ENCODE measurements at regions not wholly inside any gene's neighbourhood (a gene's known extent, or its start where the extent isn't known, plus 50 kb on each side); places are given as distances from the start of the nearest gene placed in this dataset.

- TF ChIP-seq, protein P1, sequence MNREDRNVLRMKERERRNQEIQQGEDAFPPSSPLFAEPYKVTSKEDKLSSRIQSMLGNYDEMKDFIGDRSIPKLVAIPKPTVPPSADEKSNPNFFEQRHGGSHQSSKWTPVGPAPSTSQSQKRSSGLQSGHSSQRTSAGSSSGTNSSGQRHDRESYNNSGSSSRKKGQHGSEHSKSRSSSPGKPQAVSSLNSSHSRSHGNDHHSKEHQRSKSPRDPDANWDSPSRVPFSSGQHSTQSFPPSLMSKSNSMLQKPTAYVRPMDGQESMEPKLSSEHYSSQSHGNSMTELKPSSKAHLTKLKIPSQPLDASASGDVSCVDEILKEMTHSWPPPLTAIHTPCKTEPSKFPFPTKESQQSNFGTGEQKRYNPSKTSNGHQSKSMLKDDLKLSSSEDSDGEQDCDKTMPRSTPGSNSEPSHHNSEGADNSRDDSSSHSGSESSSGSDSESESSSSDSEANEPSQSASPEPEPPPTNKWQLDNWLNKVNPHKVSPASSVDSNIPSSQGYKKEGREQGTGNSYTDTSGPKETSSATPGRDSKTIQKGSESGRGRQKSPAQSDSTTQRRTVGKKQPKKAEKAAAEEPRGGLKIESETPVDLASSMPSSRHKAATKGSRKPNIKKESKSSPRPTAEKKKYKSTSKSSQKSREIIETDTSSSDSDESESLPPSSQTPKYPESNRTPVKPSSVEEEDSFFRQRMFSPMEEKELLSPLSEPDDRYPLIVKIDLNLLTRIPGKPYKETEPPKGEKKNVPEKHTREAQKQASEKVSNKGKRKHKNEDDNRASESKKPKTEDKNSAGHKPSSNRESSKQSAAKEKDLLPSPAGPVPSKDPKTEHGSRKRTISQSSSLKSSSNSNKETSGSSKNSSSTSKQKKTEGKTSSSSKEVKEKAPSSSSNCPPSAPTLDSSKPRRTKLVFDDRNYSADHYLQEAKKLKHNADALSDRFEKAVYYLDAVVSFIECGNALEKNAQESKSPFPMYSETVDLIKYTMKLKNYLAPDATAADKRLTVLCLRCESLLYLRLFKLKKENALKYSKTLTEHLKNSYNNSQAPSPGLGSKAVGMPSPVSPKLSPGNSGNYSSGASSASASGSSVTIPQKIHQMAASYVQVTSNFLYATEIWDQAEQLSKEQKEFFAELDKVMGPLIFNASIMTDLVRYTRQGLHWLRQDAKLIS (CRISPR knock-in tag; IDR thresholded peaks at IDR 0.05; ENCODE audit: borderline replicate concordance), result no peak
- TF ChIP-seq ZNF263 (CRISPR knock-in tag; IDR thresholded peaks at IDR 0.05; ENCODE audit: low read depth), result no peak
- no peak for TF ChIP-seq ELF4 (CRISPR knock-in tag; IDR thresholded peaks at IDR 0.05; ENCODE audit: low read depth)
Observed at GRCh38 chr2:236775511-236775910, 205.9 kb downstream of the ACKR3 start (continued).

- CTCF ChIA-PET, result interaction anchor here (1.1 kb wide), 1 partner anchor 251 kb away, joined by 4 read pairs; no protein-coding TSS in a partner anchor
- no peak overlapping the region for H3K4me3 Mint-ChIP-seq
- ATAC-seq (no peak), DNase-seq (ENCODE audit: low spot score) (no peak)
- 0 out of 2 replicates have a peak, but pooled peaks cover 3% of the 10 kb centered on the region for H3K9me3 Mint-ChIP-seq
- no peak overlapping the region for H3K27ac Mint-ChIP-seq
- no peaks in the 10 kb centered on the region for H3K36me3 Mint-ChIP-seq
- no peaks in the 10 kb centered on the region for H3K27me3 Mint-ChIP-seq (ENCODE audit: low read depth)
- no peaks in the 10 kb centered on the region for H3K4me1 Mint-ChIP-seq
- POLR2A ChIA-PET, result no interaction called here
- TF ChIP-seq, protein P2, sequence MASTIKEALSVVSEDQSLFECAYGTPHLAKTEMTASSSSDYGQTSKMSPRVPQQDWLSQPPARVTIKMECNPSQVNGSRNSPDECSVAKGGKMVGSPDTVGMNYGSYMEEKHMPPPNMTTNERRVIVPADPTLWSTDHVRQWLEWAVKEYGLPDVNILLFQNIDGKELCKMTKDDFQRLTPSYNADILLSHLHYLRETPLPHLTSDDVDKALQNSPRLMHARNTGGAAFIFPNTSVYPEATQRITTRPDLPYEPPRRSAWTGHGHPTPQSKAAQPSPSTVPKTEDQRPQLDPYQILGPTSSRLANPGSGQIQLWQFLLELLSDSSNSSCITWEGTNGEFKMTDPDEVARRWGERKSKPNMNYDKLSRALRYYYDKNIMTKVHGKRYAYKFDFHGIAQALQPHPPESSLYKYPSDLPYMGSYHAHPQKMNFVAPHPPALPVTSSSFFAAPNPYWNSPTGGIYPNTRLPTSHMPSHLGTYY (CRISPR knock-in tag; IDR thresholded peaks at IDR 0.05), result no peak
- TF ChIP-seq, protein P3, sequence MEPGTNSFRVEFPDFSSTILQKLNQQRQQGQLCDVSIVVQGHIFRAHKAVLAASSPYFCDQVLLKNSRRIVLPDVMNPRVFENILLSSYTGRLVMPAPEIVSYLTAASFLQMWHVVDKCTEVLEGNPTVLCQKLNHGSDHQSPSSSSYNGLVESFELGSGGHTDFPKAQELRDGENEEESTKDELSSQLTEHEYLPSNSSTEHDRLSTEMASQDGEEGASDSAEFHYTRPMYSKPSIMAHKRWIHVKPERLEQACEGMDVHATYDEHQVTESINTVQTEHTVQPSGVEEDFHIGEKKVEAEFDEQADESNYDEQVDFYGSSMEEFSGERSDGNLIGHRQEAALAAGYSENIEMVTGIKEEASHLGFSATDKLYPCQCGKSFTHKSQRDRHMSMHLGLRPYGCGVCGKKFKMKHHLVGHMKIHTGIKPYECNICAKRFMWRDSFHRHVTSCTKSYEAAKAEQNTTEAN (CRISPR knock-in tag; IDR thresholded peaks at IDR 0.05), result no peak
- TF ChIP-seq TEAD1 (CRISPR knock-in tag; IDR thresholded peaks at IDR 0.05) (no peak), FOXJ3 (CRISPR knock-in tag; IDR thresholded peaks at IDR 0.05; ENCODE audit: borderline replicate concordance) (no peak), GRHL2 (CRISPR knock-in tag; IDR thresholded peaks at IDR 0.05; ENCODE audit: insufficient replicate concordance, severe bottlenecking) (no peak), EMX1 (CRISPR knock-in tag; IDR thresholded peaks at IDR 0.05) (no peak), NR1H2 (CRISPR knock-in tag; IDR thresholded peaks at IDR 0.05) (no peak), ZNF425 (CRISPR knock-in tag; conservative IDR thresholded peaks at IDR 0.05) (no peak), ATF3 (CRISPR knock-in tag; conservative IDR thresholded peaks at IDR 0.05) (no peak), CDX4 (CRISPR knock-in tag; IDR thresholded peaks at IDR 0.05; ENCODE audit: borderline replicate concordance) (no peak)
- TF ChIP-seq, protein P4, sequence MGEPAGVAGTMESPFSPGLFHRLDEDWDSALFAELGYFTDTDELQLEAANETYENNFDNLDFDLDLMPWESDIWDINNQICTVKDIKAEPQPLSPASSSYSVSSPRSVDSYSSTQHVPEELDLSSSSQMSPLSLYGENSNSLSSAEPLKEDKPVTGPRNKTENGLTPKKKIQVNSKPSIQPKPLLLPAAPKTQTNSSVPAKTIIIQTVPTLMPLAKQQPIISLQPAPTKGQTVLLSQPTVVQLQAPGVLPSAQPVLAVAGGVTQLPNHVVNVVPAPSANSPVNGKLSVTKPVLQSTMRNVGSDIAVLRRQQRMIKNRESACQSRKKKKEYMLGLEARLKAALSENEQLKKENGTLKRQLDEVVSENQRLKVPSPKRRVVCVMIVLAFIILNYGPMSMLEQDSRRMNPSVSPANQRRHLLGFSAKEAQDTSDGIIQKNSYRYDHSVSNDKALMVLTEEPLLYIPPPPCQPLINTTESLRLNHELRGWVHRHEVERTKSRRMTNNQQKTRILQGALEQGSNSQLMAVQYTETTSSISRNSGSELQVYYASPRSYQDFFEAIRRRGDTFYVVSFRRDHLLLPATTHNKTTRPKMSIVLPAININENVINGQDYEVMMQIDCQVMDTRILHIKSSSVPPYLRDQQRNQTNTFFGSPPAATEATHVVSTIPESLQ (CRISPR knock-in tag; IDR thresholded peaks at IDR 0.05), result no peak
- TF ChIP-seq, protein P5, sequence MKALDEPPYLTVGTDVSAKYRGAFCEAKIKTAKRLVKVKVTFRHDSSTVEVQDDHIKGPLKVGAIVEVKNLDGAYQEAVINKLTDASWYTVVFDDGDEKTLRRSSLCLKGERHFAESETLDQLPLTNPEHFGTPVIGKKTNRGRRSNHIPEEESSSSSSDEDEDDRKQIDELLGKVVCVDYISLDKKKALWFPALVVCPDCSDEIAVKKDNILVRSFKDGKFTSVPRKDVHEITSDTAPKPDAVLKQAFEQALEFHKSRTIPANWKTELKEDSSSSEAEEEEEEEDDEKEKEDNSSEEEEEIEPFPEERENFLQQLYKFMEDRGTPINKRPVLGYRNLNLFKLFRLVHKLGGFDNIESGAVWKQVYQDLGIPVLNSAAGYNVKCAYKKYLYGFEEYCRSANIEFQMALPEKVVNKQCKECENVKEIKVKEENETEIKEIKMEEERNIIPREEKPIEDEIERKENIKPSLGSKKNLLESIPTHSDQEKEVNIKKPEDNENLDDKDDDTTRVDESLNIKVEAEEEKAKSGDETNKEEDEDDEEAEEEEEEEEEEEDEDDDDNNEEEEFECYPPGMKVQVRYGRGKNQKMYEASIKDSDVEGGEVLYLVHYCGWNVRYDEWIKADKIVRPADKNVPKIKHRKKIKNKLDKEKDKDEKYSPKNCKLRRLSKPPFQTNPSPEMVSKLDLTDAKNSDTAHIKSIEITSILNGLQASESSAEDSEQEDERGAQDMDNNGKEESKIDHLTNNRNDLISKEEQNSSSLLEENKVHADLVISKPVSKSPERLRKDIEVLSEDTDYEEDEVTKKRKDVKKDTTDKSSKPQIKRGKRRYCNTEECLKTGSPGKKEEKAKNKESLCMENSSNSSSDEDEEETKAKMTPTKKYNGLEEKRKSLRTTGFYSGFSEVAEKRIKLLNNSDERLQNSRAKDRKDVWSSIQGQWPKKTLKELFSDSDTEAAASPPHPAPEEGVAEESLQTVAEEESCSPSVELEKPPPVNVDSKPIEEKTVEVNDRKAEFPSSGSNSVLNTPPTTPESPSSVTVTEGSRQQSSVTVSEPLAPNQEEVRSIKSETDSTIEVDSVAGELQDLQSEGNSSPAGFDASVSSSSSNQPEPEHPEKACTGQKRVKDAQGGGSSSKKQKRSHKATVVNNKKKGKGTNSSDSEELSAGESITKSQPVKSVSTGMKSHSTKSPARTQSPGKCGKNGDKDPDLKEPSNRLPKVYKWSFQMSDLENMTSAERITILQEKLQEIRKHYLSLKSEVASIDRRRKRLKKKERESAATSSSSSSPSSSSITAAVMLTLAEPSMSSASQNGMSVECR (CRISPR knock-in tag; IDR thresholded peaks at IDR 0.05; ENCODE audit: borderline replicate concordance), result no peak
- TF ChIP-seq, protein P6, sequence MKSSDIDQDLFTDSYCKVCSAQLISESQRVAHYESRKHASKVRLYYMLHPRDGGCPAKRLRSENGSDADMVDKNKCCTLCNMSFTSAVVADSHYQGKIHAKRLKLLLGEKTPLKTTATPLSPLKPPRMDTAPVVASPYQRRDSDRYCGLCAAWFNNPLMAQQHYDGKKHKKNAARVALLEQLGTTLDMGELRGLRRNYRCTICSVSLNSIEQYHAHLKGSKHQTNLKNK (CRISPR knock-in tag; IDR thresholded peaks at IDR 0.05), result no peak
Observed at GRCh38 chr2:236776206-236776605, 206.6 kb downstream of the ACKR3 start.
